Adrenal gland (tissue), 5 donors: ENCODE measurements at regions not wholly inside any gene's neighbourhood (a gene's known extent, or its start where the extent isn't known, plus 50 kb on each side); places are given as distances from the start of the nearest gene placed in this dataset.

Experiments
- POLR2A ChIP-seq, 2 donors: fragments of 450-650 bp; IDR thresholded peaks; one replicate each; pipeline ENCODE4 v1.6.1; 2017; ENCODE audit warnings: antibody characterized with exemption in 2 of 2, mild to moderate bottlenecking in 2 of 2, moderate library complexity in 1 of 2
- TF ChIP-seq, protein P1 (sequence below), 6 experiments: fragments of 450-650 bp in 4 of 6; fragments of 200-600 bp in 2 of 6; sonication (generic) in 1 of 6; IDR thresholded peaks; 1 replicate in 5 of 6; 2 replicates in 1 of 6; pipeline versions ENCODE4 v1.5.1 to v1.8.0; 2016 to 2021; ENCODE audit warnings: antibody characterized with exemption in 6 of 6, mild to moderate bottlenecking in 2 of 6, moderate library complexity in 1 of 6
- donor health status: DM: no; HTN: no; CAD: no.

DNA sequence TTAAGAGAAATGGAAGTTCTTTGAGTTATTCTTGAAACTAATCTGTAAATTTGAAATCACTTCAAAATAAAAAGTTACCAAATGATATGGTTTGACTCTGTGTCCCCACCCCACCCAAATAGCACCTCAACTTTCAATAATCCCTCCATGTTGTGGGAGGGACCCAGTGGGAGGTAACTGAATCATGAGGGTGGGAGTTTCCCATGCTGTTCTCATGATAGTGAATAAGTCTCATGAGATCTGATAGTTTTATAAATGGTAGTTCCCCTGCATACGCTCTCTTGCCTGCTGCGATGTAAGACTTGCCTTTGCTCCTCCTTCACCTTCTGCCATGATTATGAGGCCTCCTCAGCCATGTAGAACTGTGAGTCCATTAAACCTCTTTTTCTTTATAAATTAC, 690.7 kb upstream of the ZNF385D start:
- TF ChIP-seq, protein P1, sequence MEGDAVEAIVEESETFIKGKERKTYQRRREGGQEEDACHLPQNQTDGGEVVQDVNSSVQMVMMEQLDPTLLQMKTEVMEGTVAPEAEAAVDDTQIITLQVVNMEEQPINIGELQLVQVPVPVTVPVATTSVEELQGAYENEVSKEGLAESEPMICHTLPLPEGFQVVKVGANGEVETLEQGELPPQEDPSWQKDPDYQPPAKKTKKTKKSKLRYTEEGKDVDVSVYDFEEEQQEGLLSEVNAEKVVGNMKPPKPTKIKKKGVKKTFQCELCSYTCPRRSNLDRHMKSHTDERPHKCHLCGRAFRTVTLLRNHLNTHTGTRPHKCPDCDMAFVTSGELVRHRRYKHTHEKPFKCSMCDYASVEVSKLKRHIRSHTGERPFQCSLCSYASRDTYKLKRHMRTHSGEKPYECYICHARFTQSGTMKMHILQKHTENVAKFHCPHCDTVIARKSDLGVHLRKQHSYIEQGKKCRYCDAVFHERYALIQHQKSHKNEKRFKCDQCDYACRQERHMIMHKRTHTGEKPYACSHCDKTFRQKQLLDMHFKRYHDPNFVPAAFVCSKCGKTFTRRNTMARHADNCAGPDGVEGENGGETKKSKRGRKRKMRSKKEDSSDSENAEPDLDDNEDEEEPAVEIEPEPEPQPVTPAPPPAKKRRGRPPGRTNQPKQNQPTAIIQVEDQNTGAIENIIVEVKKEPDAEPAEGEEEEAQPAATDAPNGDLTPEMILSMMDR (IDR thresholded peaks at IDR 0.05) = no peak
- no peak for TF ChIP-seq POLR2A (IDR thresholded peaks at IDR 0.05)
